AG08395 (cell line): ENCODE measurements at regions not wholly inside any gene's neighbourhood (a gene's known extent, or its start where the extent isn't known, plus 50 kb on each side); places are given as distances from the start of the nearest gene placed in this dataset.
A peak's percentile ranks its signal among the peaks of the same experiment; 100 is the strongest.
"Not testable (repeated sequence)": the region's sequence is repeated elsewhere in the genome, so short reads cannot be mapped to it uniquely, and the experiment has no call there.

Source experiments
- DNase-seq: peaks from one replicate; pipeline ENCODE4 v3.0.0; 2012; ENCODE audit warnings: mixed read lengths, low spot score

DNA sequence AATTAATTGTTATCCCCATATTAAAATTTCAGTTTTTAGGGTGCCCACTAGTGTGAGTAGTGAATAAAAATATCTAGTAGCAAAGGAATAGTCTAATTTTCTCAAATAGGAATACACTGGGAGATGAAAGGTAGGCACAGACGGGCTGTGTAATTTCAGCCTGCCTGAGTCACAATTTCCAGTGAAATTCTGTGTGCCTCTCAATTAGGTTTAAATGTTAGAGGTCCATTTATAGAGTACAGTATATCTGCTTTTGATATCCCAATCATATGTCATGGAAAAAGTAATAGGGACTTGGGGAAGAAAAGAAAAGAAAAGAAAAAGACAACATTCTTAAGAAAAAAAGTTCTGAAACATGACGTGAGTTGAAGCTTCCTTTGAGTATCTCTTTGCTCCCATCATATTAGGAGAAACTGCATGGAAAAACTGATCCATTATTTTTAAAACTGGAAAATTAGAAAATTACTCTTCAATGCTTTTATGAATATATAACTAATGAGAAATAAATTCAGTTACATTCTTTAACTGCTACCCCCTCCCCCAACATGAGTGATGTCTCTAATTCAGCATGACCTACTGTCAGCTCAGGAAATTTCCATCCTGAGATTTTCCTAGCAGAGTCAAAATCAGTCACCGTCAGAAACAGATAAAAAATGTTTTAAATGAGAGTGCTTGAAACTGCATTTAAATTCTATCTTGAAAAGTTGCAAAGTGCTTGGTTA, 473.8 kb upstream of the HSF2 start:
- DNase-seq, result peak; percentile 11

DNA sequence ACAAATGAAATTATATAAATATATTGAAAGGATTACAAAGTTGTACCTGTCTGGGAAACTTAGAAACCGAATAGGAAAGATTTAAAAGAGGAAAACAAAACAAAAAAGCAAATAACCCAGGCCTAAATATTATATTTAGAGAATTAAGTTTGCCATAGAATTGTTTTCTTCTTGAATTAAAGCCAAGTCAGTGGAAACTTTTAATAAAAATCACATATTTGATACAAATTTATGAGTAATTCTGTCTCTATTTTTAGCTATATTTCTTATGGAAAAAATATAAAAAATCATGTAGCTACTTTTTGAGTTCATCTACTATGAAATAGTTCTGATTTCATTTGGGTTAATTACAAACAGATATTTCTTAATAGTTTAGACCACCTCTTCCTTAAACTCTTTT, 470.2 kb upstream of the HSF2 start:
- no peak for DNase-seq

DNA sequence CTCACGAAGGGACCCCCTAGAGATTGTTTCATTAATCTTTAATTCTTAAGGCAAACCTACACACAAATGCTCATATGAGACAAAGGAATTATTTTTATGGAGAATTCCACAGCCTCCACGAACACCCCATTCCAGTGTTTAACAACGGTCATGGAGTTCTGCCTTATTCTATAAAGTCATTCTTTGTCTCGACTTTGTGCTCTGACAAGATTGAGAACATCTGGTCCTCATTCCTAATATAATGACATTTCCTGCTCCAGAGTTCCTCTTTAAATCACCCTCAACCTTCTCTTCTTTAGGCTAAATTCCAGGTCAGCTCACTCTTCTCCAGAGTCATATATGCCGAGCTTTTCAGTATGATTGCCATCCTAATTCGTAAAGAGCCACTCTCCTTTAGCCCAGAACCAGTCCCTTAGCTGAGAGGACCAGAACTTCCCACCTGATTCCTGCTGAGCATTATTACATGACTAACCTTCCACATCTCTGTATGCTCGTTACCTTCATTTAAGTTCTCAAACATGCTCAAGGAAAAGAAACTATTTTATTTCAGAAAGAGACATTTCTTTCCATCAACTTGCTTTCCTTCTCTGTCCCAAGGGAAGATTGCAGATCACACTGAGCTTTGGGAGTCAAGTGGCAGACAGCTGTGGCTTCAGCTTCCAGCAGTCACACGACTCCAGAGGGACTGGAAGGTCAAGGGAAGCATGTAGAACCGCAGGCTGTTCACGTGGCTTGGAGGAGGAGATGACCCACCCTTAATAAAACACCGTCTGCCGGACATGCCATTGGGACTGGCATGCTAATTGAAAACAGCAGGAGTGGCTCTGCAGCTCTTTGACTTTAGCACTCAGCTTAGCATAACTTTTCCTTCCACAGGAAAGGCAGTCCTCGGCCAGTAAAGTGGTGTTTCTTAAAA, 467.1 kb upstream of the HSF2 start:
- DNase-seq, result peak; percentile 91

DNA sequence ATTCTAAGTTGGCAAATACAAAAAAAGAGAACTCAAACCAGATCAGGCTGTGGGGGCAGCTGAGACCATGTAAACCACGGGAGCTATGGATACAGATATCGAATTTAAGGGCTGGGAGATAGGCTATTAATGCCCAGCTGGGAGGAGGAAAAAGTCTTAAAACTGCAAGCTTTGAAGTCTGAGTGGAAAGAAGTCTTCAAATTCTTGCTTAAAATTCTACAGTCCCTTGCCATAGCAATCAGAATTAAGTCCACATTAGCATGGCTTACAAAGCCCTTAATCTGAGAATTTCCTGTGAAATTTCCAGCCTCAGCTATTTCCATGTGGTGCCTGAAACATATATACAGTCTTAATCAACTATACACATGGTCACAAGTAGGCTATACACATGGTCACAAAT, 465.0 kb upstream of the HSF2 start:
- no peak for DNase-seq

DNA sequence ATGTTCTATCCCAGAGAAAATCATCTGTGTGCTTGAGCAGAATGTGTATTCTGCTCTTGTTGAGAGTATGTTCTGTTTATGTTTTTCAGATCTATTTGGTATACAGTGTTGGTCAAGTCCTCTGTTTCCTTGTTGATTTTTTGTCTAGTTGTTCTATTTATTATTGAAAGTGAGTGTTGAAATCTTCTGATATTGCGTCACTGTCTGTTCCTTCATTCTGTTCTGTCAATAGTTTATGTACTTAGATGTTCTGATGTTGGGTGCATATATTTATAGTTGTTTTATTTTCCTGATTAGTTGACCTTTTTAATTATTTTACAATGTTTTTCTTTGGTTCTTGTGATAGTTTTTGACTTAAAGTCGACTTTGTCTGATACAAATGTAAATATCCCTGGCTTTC, 458.7 kb upstream of the HSF2 start:
- DNase-seq, result no peak

DNA sequence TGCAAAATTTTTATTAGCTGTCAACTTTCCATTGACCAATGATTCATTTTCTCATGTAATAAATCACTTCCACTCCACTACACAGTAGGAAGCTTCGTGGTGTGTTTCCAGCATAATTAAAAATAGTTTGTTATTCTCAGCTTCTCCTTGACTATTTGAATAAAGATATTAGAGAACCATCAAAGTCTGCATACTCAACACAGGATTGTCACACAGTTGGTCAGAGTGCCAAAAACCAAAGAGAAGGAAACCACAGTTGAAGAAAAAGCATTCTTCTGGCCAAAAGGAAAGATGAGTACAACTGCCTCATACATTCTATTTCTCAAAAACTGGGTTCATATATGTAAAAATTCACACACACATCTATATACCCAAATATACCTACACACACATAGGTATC, 455.1 kb upstream of the HSF2 start:
- peak; percentile 59 for DNase-seq

DNA sequence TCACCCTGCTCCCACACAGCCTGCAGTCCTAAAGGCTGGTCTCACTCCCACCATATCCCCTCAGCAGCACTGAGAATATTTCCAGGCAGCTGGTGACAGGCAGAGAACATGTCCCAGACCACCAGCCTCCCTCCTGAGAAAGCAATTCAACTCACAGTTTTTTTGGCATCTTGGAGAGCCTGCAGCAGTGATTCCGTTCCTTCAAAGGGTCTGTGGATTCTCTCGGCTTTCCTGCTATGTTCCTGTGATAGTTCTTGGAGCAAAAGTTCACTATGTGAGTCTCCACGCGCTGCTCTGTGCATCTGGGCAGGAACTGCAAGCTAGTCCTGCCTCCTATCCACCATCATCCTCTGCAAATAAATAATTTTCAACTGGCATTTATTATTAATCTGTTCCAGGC, 448.3 kb upstream of the HSF2 start:
- no peak for DNase-seq

DNA sequence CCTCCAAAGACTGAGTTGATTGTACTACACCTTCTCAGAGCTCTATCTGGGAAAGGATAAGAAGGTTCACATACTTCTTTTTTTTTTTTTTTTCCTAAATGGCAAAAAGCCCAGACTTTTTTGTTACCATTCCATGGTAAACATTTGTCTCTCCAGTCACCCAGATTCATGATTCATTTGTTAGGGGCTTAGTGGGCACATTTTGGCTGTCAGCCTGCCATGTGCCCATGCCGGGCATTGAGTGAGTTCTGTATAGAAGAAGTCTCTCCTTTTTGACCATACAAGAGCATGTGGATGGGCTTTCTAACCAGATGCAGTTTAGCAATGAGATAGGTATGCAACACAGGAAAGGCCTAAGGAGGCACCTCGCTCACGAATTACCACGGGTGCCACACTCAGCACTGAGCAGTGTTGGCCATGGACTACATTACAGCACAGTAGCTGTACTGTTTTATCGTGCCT, 447.5 kb upstream of the HSF2 start:
- peak; percentile 60 for DNase-seq

DNA sequence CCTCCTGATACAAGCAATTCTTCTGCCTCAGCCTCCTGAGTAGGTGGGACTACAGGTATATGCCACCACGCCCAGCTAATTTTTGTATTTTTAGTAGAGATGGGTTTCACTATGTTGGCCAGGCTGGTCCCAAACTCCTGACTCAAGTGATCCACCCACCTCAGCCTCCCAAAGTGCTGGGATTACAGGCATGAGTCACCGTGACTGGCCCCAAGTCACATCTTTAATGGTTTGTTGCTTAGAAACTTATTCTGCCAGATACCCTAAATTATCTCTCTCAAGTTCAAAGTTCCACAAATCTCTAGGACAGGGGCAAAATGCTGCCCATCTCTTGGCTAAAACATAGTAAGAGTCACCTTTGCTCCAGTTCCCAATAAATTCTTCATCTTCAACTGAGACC, 444.1 kb upstream of the HSF2 start:
- not testable (repeated sequence) for DNase-seq

DNA sequence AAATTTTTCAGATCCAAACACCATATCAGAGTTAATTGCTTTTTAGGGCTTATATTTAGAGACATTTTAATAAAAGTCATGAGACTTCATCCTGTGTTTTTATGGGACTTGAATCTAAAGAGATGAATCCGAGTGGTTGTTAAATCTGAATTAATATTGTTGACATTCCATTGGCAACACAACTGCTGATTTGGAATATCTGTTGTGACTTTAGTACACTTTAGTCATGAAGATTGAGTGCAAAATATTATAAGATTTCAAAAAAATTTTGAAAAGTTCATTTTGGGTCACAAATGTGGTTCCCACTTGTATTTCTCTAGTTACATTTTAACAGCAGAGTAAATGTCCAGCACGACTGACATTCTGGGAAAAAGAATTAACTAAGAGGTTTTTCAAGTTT, 442.7 kb upstream of the HSF2 start:
- DNase-seq, result no peak

DNA sequence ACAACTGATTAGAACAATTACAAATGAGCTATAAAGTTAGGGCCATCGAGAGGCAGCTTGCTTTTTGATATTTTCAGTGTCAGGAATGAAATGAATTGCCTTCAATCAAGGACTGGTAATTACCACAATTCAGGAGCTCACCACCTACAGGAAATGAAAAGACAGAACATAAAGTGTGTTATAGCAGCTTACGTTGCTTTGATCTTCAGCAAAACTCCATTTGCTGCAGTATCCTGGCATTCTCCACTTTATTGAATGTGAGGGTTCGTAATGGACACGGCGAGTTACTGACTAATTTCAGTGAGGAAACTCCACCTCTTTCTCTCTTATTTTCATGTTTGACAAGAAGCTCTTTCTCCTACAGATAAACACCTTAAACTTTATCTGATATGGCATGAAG, 440.0 kb upstream of the HSF2 start:
- DNase-seq, result no peak

DNA sequence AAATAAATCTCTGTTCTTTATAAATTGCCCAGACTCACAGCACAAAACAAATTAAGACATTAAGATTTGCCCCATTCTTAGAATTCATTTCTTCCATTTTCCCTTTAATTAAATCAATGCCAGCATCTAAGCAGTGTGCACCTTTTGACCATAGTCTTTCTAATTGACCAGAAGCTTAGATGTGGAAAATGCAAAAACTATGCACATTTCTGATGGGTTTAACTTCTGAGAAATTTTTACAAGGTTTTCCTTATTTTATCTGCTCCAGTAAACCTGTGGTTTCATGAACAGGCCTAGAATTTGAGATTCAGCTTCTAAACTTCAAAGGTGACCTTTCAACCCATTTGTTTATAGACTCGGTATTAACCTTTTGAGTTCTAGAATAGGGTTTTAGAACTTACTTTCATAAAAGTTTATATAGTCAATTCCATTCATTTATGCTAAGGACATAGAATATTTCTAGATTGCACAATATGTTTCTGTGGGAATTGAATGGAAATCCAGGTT, 437.8 kb upstream of the HSF2 start:
- no peak for DNase-seq

DNA sequence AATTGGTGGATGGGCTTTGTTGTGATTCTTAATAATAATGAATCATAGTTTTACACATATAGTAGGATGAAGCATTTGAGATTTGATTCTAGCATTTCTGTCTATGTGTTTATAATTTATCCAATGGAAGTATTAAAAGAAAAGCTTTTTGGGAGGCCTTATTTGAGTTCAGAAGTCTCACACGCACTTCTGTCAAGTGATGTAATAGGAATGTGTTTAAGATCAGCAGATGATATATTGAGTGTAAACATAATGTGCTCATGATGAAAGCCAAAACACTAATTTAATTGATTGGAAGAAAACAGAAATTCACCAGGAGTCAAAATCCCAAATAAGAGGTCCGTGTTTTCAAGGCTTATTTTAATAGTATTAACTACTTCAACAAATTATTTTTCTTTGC, 435.6 kb upstream of the HSF2 start:
- no peak for DNase-seq

DNA sequence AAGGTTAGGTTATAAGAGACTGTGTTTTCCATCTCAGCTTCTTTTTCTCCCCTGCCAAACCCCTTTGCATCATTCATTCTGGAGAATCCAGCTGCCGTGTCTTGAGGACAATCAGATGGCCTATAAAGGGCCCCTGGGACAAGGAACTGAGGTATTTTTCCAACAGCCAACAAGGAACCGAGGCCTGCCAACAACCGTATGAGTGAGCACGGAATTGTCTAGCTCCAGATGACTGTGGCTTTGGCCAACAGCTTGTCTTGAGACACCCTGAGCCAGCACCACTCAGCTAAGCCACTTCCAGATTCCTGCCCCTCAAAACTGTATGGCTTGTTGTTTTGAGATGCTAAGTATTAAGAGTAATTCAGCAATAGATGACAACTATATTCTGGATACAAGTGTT, 433.7 kb upstream of the HSF2 start:
- peak; percentile 83 for DNase-seq

DNA sequence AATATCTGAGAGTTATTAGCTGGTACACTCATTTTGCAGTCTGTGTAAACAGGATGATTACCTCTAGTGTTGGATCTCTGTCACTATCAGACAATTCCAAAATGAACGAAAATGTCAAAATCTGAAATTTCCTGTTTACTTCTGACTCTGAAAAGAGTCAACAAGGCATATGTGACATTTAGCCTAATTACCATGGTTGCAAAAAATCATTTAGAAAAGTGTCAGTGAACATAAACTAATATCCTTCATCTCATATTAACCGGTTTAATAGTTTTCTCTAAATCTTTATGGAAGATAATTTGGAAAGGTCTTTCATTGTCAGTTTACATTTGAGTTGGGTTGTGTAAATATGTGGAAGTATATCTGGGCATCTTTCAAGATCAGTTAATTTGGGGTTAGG, 431.8 kb upstream of the HSF2 start:
- DNase-seq, result no peak

DNA sequence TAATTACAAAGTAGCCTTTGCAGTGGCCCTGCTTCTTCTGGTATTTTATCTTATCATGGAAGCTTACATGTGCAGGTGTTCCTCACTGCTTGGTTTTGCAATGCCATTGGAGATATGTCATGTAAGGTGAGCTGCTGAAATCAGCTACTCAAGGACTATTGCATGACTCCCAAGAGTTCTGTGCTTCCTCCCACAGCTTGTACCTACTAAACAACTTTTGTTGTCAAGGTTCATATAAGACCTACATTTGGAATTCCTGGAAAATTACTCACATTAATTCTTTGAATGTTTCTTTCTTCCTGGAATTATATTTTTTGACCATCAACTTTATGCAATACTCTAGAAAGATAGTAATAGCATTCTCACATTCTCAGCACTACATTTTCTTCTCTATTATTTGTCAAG, 427.5 kb upstream of the HSF2 start:
- DNase-seq, result peak; percentile 29

DNA sequence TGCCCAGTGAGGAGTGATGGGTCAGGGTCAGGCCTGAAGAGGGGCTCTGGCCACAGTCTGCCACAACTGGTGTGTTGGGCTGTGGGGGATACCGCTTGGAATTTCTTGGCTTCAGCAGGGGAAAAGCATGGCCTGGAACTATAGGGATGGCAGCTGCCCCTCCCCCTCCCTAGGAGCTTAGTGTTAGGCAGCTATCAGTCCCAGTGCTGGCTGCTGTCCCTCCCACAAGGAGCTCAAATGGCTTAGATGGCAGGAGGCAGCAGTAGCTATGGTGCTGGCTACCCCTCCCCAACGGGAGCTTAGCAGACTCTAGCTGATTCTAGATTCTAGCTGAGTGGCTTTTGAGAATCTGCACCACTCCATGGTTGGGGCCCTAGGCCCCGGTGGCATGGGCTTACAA, 414.5 kb upstream of the HSF2 start:
- no peak for DNase-seq

DNA sequence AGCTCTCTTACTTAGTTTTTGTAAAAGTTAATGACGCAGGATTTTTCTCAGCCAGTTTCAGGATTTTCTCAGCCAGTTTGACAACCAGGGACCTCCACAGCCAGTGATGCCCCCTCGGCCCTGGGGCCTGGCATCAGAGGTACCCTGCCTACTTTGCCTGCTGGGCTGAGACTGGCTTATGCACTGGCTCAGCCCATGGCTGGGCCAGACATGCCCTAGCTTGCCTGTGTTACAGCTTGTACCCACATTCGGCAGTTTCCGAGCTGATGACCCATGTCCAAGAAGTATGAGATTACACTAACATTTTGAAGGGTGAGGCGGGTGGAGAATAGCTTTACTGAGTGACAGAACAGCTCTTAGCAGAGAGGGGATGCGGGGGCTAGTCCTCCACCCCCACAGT, 406.1 kb upstream of the HSF2 start:
- no peak for DNase-seq

DNA sequence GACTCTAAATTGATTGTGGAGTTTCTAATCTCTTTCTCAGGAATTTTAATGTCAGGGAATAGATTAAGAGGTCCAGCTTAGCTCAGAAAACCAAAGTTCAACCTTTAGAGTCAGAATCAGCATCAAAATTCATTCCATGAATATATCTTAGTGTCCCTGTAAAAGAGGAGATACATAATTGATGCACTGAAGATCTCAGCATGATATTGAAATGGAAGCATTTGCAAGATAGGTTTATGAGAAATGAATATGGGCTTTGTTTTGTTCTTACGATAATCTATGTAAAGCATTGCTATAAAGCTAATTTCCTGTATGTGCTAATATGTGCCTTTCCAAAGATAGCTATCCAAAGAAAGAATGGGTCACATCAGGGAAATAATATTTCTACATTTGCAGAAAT, 404.5 kb upstream of the HSF2 start:
- DNase-seq, result no peak

DNA sequence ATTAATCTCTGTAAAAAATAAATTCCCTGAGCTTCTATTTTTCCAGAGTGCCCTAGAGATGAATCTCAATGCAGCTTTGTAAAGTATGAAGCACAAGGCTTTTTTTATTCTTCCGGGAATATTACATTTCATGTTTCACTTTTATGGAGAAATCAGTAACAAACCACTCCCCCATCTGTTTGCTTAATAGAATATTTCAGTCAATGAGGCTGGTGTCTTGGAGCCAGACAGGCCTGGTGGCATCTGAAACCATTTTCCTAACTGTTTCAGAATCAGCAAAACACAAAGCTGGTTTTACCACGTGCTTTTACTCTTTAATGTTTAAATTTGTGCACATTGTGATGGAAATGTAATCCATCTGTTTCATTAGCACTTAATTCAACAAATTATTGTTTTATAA, 400.8 kb upstream of the HSF2 start:
- no peak for DNase-seq

DNA sequence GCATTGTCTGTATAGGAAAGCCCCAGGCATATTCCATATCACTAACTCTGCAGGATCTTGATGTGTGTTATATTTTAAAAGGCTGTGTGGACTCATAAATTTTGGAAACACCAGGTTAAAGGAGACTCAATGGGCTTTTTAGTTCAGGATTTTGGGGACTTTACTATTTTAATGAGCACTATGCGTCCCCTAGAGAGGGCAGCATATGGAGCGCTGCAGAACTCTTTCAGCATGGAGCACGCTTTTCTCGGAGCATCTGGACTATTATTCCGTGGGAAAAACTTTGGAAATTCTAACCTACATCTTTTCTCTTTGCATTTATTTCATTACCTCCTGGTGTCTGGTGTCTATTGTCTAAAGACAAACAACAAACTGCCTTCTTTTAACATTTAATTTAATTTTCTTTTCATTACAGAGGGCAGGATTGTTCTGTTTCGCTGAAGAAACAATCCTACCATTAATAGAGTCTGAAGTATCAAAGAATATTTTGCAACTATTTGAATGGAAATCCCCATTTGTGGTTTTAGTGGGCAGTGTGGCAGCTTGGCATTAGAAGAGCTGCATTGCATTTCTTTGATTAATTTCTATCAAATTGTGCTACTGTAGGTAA, 399.9 kb upstream of the HSF2 start:
- DNase-seq, result no peak

DNA sequence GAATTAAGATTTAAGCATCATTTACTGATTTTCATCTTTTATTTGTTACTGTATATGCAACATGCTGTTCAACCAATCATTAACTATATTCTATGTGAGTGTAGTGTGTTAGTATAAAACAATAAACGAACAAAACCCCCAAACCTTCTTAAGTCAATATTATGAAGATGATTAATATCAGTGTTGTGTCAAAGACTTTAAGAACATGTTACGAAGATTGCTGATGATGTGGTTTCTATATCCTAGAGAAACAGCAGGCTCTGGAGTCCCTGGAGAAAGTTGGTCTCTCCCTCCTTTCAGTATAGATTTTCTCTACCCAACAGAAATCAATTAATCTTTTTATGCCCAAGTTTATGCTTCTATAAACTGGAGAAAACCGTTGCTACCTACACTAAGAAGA, 393.8 kb upstream of the HSF2 start:
- DNase-seq, result no peak

DNA sequence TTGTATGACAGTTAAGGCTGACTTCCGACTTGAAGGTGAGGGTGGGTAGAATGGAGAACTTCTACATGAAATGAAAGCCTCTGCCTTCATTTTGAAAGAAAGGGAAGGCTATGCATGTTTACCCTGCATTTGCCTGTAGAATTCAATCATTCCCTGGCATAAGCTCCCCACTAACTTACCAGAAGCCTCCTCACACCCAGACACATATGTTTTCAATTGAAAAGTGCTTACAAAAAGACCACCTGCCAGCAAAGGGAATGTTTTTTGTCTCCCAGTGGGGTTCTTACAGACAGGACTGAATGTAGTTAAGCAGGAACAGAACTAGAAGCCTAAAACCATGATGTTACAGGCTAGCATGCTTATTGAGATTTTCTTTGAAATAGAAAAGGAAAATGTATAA, 392.1 kb upstream of the HSF2 start:
- DNase-seq, result no peak
